GM21576 (cell line): ENCODE measurements at regions not wholly inside any gene's neighbourhood (a gene's known extent, or its start where the extent isn't known, plus 50 kb on each side); places are given as distances from the start of the nearest gene placed in this dataset.

ENCODE experiments used
- ATAC-seq: cut with Tn5 transposase; IDR thresholded peaks from one replicate; pipeline ENCODE4 v1.9.1; 2021; ENCODE audit warnings: mild to moderate bottlenecking, moderate library complexity; ENCODE audit not compliant: unreplicated experiment

DNA sequence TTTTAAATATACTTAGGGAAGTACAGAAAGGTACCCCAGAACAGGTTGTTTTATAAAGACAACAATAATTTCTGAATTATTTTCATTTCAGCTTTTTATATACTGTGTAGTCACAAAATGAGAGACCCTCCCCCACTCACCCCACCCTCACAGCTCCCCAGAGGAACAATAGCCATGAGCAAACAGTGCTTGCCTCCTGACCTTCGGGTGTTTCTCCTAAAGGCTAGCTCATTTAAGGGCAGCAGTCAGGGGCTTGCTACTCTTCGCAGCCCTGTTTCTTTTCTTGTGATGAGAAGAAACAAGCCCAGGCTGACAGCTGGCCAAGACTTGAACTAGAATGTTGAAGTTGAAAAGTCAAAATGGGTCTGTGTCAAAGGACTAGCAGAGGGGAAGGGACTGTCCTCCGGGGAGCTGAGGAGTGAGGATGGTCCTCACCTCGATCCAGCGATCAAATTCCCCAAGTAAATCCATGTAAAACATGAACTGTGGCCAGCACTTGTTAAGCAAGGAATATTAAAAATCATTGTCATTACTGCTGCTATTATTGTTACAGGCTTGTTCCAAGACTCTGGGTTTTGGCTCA is 133.8 kb upstream of the ARHGAP5 start:
- no peak for ATAC-seq

- ATAC-seq = no peak
Measured at GRCh38 chr14:31943861-31944255, 133.2 kb upstream of the ARHGAP5 start.

- ATAC-seq = no peak
Measured at GRCh38 chr14:31944256-31945073, 132.6 kb upstream of the ARHGAP5 start.

- no peak for ATAC-seq
Measured at GRCh38 chr14:31945074-31945613, 132.0 kb upstream of the ARHGAP5 start.

DNA sequence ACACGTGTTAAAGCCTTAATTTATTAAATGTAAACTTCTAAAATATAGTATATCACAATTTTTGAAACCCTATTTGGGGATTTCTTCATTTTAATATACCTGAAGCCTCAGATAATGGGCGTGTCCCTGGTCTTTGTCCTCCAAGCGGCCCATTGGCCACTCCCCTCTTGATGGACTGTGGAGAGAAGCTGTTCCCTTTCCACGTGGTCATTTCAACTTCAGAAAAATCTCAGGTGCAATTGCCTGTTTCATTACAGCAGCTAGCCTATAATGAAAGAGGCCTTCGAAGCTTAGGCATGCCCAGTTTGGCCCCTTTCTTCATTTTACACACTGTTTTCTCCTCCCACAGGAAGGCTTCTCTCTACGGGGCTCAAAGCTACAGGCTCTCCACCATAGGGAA is 131.4 kb upstream of the ARHGAP5 start:
- ATAC-seq = no peak

DNA sequence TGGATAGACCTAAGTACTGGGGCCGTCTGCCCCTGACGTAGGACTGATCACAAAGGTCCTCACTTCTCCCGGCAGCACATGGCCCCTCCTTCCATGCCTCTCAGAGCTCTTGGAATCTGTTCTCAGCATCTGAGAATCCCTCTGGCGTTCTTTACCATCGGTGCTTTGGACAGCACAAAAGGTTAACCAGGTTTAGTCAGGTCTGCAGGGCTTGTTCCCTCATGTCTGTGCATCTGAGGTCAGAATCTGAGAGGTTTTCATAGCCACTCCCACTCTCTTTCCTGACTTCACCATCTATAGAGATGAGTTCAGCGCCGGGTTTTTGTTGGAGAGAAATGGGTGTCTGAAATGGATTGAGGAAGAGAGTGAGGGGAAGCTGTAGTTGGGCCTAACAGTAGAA is 130.0 kb upstream of the ARHGAP5 start:
- no peak for ATAC-seq

GRCh38 chr14:31947680-31948595 is 129.2 kb upstream of the ARHGAP5 start:
- ATAC-seq = no peak

GRCh38 chr14:31949709-31950108 is 127.4 kb upstream of the ARHGAP5 start:
- ATAC-seq = no peak

DNA sequence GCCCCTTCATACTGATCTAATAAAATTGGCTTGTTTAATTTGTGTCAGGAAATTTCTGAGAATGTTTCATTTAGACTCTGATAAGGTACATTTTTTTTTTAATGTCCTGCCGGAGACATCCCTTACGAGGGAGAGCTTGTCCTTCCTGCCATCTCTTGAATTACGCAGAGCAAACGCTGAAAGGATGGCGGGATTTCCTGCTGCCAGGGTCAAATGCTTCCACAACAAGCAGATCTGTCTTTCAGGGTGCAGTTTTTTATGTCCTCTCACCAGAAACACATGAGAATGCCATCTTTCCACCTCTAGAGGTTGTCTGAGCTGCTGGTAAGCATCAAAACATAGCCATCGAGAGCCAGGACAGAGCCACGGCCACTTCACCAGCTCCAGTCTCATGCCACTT is 126.8 kb upstream of the ARHGAP5 start:
- no peak for ATAC-seq

GRCh38 chr14:31950764-31951637 is 126.1 kb upstream of the ARHGAP5 start:
- ATAC-seq = no peak

DNA sequence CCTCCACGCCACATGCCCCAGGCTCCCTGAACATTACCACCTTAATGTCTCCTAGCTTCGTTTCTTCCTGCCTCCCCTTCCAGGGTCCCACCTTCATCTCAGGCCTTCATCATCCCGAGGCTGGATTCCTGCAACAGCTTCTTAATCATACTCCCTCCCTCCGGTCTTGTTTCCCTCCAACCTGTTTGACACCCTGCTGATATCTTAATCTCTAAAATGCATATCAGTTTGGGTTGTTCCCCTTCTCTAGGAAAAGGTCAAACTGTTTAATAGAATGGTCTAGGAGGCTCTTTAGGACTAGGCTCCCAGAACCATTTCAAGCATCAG is 125.5 kb upstream of the ARHGAP5 start:
- ATAC-seq = no peak

GRCh38 chr14:31952573-31952972 is 124.5 kb upstream of the ARHGAP5 start:
- ATAC-seq = no peak

GRCh38 chr14:31953210-31953609 is 123.9 kb upstream of the ARHGAP5 start:
- ATAC-seq = no peak

DNA sequence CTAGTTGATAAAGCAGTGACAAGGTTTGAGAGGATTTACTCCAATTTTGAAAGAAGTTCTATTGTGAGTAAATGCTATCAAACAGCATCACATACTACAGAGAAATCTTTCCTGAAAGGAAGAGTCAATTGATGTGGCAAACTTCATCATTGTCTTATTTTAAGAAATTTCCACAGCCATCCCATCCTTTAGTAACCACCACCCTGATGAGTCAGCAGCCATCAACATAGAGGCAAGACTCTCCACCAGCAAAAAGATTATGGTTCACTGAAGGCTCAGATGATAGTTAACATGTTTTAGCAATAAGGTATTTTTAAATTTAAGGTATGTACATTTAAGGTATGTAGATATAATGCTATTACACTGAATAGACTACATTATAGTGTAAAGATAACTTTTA is 122.1 kb upstream of the ARHGAP5 start:
- no peak for ATAC-seq

- no peak for ATAC-seq
Measured at GRCh38 chr14:31955936-31956579, 121.0 kb upstream of the ARHGAP5 start.

DNA sequence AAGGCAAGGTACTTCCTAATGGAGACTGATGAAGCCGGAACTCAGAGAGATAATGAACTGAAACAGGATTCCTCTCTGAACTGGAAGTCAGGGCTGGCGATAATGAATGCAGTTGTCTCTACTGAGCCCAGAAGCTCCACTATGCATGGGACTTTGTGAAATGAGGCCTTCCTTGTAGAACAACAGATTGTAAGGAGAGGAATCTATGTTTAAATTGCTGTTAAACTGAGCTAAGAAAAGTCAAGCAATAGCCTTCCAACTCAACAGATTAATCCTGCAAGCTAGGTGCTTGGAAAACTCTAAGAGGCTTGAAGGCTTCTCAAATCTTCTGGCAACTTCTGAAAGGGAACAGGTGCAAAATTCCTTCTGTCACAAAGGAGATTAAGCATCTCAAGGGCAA is 119.5 kb upstream of the ARHGAP5 start:
- no peak for ATAC-seq

DNA sequence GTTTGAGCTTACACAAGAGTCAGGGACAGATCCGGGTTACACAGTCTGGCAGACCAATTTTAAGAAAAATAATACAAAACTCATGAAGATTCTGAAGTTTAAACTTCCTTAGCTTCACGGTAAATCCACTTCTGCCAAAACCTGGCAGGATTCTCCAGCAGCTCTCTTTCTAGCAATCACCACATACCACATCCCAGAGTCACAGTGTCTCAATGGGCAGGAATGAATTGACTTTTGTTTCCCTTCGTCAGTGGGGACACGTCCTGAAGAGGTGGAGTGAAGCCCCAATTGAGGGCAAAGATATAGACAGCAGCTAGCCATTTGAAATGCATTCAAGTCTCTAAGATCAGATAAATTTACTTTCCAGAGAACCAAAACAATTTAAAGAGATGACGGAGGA is 117.1 kb upstream of the ARHGAP5 start:
- no peak for ATAC-seq

DNA sequence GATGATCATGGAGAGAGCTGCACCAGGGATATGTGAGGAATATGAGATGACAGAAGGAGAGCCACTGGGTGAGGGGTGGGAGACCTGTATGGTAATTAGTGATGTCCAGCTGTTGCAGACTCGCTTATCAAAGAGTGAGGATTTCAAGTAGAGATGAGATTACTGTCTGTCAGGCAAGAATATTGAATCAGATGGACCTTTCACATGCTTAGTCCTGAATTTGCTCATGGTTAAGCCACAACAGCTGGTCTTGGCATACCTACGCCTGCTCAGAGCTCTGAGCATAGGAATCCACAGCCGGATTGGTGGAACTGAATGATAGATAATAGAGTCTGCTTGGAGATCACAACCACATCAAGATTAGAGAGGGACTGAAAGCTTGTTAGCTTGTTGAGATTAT is 115.2 kb upstream of the ARHGAP5 start:
- ATAC-seq = no peak

DNA sequence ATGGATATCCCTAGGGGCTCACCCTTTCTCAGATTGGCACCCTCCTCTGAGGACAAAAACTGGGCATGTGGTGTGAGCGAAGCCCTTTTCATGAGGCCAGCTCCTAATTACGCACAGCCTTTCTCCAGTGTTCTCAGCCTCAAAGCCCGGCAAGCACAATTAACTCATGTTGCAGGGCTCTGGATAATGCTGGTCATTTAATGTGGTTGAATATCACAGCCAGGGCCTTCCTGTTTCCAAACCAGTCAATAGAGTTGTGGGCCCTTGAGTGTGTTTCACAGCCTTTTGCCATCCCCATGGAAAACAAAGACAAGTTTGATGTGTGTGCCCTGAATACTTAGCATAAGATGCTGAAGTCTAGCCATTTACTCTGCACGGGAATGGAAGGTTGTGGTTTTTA is 114.2 kb upstream of the ARHGAP5 start:
- no peak for ATAC-seq

DNA sequence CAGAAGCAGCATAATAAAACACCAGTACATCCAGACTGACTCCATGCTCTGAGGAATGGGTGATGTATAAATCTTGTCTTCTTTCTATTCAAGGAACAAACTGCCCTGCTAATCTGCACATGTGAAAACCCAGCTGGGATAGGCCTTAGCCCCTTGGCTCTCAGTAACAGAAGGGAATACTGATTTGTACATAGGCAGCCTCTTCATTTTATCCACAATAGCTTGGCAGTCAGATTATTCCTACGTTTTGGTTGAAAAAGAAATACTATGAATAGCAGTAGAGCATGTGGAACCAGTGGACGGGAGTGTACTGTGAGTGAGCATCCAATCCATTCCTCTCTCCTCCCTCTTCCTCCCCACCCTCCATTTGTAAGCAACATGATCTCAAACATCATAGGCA is 113.5 kb upstream of the ARHGAP5 start:
- no peak for ATAC-seq
